ENCODE measurements at regions not wholly inside any gene's neighbourhood (a gene's known extent, or its start where the extent isn't known, plus 50 kb on each side); places are given as distances from the start of the nearest gene placed in this dataset.

DNA sequence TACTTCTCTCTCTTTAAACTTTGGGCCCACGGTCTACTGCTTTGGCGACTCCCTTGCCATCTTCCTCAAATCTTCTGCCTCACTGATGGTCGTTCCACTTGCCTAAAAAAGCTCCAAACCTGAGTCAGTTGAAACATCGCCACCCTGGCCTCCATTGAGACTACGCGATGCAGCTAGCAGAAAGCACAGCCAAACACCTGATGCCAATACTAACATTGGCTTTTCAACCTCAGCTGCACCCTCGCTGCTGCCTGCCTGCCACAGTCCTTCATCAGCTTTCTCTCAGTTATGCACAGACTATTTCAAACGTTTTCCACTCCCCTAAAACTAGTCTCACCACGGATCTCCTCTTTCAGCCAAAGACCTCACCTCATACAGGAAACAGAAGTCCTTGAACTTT is 214.2 kb upstream of the TMCO5A start:
- TF ChIP-seq, protein P1, sequence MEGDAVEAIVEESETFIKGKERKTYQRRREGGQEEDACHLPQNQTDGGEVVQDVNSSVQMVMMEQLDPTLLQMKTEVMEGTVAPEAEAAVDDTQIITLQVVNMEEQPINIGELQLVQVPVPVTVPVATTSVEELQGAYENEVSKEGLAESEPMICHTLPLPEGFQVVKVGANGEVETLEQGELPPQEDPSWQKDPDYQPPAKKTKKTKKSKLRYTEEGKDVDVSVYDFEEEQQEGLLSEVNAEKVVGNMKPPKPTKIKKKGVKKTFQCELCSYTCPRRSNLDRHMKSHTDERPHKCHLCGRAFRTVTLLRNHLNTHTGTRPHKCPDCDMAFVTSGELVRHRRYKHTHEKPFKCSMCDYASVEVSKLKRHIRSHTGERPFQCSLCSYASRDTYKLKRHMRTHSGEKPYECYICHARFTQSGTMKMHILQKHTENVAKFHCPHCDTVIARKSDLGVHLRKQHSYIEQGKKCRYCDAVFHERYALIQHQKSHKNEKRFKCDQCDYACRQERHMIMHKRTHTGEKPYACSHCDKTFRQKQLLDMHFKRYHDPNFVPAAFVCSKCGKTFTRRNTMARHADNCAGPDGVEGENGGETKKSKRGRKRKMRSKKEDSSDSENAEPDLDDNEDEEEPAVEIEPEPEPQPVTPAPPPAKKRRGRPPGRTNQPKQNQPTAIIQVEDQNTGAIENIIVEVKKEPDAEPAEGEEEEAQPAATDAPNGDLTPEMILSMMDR (IDR thresholded peaks at IDR 0.05) = no peak
- TF ChIP-seq POLR2AphosphoS5 (IDR thresholded peaks at IDR 0.05; ENCODE audit: low read depth, low read length) = no peak

Measured in Panc1 (cell line).